T-helper 2 cell (primary cell): ENCODE measurements at regions not wholly inside any gene's neighbourhood (a gene's known extent, or its start where the extent isn't known, plus 50 kb on each side); places are given as distances from the start of the nearest gene placed in this dataset.

Source experiments
- DNase-seq, 5 experiments: peaks; one replicate each; pipeline versions ENCODE4 v3.0.0 to v3.0.0-alpha.2; 2012 to 2022

DNA sequence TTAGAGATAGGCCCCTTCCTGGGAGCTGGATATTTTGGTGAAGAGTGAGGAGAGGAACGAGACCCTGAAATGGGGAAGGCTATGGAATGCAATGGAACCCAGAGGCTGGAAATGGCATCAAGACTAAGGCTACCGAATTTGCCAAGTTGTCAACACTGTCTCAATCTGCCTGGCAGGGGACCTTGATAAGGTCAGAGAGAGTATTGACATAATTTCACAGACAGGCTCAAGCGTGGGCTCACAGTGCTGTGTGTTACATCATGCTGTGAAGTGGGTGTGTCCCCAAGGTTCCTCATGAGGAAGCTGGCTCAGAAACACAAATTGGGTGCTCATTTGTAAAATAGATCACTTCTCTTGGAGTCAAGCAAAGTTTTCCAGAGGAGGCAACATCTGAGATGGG is 51.8 kb upstream of the CYRIA start:
- DNase-seq: no peak

- DNase-seq: no peak
Measured at GRCh38 chr2:16716944-16717343, 51.3 kb upstream of the CYRIA start.

- no peak for DNase-seq
Measured at GRCh38 chr2:16716024-16716423, 50.4 kb upstream of the CYRIA start.
